ENCODE measurements at regions not wholly inside any gene's neighbourhood (a gene's known extent, or its start where the extent isn't known, plus 50 kb on each side); places are given as distances from the start of the nearest gene placed in this dataset.
"Not testable (repeated sequence)": the region's sequence is repeated elsewhere in the genome, so short reads cannot be mapped to it uniquely, and the experiment has no call there.

DNA sequence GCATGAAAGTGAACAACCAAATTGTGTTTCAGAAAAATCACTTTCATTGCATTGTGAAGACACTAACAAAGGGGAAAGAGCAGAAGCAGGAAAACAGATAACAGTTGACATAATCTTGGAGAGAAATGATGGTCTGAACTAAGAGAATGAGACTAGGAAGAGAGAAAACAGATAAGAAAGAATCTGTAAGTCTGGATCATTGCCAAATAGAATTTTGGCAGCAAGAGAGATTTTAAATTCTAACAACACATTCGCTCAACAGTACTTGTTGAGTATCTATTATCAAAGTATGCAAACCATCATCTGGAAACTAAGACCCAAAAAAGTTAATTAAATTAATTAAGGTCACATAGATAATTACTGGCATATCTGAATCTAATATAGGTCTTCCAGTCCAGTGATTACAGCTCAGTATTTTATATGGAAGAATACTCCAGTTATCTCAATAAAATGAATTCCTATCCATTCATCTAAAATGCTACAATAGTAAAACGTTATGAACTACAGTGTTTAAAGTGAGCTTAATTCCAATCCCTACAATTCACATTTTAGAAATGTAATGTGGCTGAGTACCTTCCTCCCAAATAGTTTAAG is 166.7 kb upstream of the FAT3 start:
- no peak overlapping the region for H3K27ac Mint-ChIP-seq
- no peak overlapping the region for H3K4me3 Mint-ChIP-seq
- POLR2A ChIA-PET, result no interaction called here
- ATAC-seq (no peak), DNase-seq (no peak)
- peaks cover 0 to 24% (median 8%) of the 10 kb centered on the region in 9 donors for H3K9me3 Mint-ChIP-seq
- H3K4me1 Mint-ChIP-seq, result no peaks in the 10 kb centered on the region
- no peaks in the 10 kb centered on the region for H3K36me3 Mint-ChIP-seq
- H3K27me3 Mint-ChIP-seq, result peaks cover 0 to 5% (median 0%) of the 10 kb centered on the region in 5 donors

DNA sequence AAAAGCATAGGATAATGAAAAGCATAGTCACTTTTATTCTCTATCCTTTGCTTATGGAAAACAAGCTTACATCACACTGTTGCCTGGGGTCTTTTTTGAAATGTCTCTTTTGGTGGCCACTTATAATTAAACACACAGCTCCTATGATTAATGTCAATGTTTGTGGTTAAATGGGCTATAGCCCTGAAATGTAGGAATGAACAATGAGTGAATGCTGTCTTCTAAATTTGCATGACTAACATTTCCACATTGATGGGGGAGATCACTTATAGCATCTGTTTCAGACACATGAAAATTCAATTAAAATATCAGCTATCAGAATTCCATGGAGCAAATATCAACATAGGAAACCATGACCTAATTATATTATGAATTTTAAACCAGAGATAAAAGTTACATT is 171.4 kb upstream of the FAT3 start:
- POLR2A ChIA-PET, result no interaction called here
- no peak for ATAC-seq
- Mint-ChIP-seq H3K9me3 (peaks cover 0 to 19% (median 8%) of the 10 kb centered on the region in 9 donors), H3K4me3 (no peak overlapping the region), H3K36me3 (no peaks in the 10 kb centered on the region), H3K27me3 (peaks cover 0 to 5% (median 0%) of the 10 kb centered on the region in 5 donors), H3K27ac (no peak overlapping the region), H3K4me1 (no peaks in the 10 kb centered on the region)
- DNase-seq, result no peak

DNA sequence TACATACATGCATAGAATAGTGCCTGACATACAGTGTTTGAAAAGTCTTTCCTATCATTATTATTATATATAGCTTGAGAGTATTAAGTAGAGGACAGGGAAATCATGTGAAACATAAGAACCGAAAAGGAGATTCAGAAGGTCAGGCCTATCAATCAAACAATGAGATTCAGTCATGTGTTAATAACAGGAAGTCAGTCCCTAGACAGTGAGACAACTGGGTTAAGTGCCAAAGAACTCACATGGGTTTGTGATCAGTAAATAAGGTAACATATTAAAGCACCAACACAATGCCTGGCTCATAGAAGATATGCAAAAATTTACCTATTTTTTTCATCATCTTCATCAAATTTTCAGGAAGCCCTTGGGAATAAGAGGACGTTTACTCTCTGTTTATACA is 174.3 kb upstream of the FAT3 start:
- POLR2A ChIA-PET, result no interaction called here
- peaks cover 0 to 17% (median 5%) of the 10 kb centered on the region in 9 donors for H3K9me3 Mint-ChIP-seq
- H3K4me3 Mint-ChIP-seq, result no peak overlapping the region
- no peaks in the 10 kb centered on the region for H3K36me3 Mint-ChIP-seq
- no peaks in the 10 kb centered on the region for H3K4me1 Mint-ChIP-seq
- ATAC-seq (no peak), DNase-seq (no peak)
- H3K27ac Mint-ChIP-seq, result no peak overlapping the region
- no peaks in the 10 kb centered on the region for H3K27me3 Mint-ChIP-seq

DNA sequence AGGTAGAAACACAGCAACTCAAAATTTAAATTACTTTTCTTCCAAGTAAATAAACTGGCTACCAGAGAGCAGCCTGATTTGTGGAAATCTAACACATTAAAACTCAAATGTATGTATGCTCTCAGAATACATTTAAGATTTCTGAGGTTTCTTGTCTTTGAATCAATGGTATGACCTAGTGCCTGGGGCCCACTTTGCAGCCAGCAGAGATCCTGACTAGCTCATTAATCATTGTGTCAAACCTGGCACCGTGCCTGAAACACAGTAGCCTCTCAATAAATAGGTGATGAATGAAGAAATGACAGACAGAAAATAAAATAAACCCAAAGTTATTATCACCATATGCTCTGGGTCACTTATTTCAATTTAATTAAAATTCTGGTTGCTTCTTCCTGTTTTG is 176.2 kb upstream of the FAT3 start:
- DNase-seq (no peak), ATAC-seq (no peak)
- H3K36me3 Mint-ChIP-seq, result no peaks in the 10 kb centered on the region
- no peak overlapping the region for H3K4me3 Mint-ChIP-seq
- H3K9me3 Mint-ChIP-seq, result peaks cover 0 to 28% (median 8%) of the 10 kb centered on the region in 9 donors
- POLR2A ChIA-PET, result no interaction called here
- no peaks in the 10 kb centered on the region for H3K27me3 Mint-ChIP-seq
- no peak overlapping the region for H3K27ac Mint-ChIP-seq
- no peaks in the 10 kb centered on the region for H3K4me1 Mint-ChIP-seq

DNA sequence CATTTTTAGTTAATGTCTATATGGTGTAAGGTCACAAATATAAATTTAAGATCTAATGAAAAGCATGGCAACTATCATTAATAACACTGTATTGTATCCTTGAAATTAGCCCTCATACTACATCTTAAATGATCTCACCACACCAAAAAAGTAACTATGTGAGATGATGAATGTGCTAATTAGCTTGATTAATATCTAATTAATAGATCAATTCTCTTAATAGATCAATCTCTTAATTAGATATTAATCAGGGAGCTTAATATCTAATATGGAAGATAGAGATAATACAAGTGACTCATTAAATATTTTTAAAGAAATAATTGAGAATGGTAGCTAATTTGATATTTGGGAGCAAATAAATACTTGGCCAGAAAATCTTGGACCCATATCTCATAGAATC is 178.5 kb upstream of the FAT3 start:
- Mint-ChIP-seq H3K4me3 (no peak overlapping the region), H3K4me1 (no peaks in the 10 kb centered on the region), H3K27me3 (no peaks in the 10 kb centered on the region), H3K27ac (no peak overlapping the region), H3K36me3 (no peaks in the 10 kb centered on the region), H3K9me3 (peaks cover 0 to 37% (median 8%) of the 10 kb centered on the region in 9 donors)
- DNase-seq (no peak), ATAC-seq (no peak)
- POLR2A ChIA-PET, result no interaction called here

DNA sequence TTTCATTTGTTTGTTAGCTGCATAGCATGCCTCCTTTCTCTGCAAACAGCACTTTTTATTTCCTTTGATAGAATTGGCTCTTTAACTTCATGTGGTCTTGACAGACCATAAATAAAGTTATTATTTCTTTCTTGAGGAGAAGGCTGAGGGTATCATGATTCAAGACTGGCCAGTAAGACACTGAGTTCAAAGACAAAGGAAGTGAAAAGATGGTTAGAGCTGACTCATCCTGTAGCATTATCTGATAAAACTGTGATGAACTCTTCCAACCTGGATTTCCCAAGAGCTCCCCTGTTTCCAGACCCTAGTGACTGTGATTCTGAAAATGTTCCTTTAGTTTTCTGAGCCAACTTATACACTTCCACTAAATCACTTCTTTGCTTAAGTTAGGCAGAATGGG is 179.3 kb upstream of the FAT3 start:
- Mint-ChIP-seq H3K9me3 (peaks cover 0 to 37% (median 8%) of the 10 kb centered on the region in 9 donors), H3K4me1 (no peaks in the 10 kb centered on the region), H3K27ac (no peak overlapping the region), H3K4me3 (no peak overlapping the region), H3K27me3 (no peaks in the 10 kb centered on the region), H3K36me3 (no peaks in the 10 kb centered on the region)
- POLR2A ChIA-PET, result no interaction called here
- no peak for DNase-seq
- ATAC-seq, result no peak

DNA sequence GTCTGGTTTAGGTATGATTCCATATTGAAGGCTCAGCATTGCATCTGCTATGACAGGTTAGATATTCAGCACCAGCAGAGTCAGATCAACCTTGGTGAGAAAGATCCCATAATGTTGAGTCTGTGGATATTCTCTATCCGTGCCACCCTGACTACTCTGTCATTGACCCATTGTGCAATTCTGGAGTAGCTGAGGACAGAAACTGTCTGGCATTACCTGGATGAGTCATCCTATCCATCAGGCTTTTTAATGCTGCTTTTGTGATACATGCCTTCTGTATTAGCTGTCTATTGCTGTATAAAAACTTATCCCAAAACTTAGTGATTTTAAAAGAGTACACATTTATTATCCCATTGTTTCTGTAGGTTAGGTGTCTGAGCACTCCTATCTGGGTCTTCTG is 189.1 kb upstream of the FAT3 start:
- H3K4me3 Mint-ChIP-seq, result no peak overlapping the region
- H3K36me3 Mint-ChIP-seq, result no peaks in the 10 kb centered on the region
- H3K4me1 Mint-ChIP-seq, result no peaks in the 10 kb centered on the region
- no peaks in the 10 kb centered on the region for H3K27me3 Mint-ChIP-seq
- no peak for ATAC-seq
- POLR2A ChIA-PET, result no interaction called here
- H3K9me3 Mint-ChIP-seq, result peaks cover 0 to 17% (median 4%) of the 10 kb centered on the region in 9 donors
- no peak overlapping the region for H3K27ac Mint-ChIP-seq
- no peak for DNase-seq

DNA sequence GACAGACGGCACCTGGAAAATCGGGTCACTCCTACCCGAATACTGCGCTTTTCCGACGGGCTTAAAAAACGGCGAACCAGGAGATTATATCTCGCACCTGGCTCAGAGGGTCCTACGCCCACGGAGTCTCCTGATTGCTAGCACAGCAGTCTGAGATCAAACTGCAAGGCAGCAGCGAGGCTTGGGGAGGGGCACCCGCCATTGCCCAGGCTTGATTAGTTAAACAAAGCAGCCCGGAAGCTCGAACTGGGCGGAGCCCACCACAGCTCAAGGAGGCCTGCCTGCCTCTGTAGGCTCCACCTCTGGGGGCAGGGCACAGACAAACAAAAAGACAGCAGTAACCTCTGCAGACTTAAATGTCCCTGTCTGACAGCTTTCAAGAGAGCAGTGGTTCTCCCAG is 197.5 kb upstream of the FAT3 start:
- H3K9me3 Mint-ChIP-seq, result peaks cover 2 to 18% (median 10%) of the 10 kb centered on the region in 9 donors

DNA sequence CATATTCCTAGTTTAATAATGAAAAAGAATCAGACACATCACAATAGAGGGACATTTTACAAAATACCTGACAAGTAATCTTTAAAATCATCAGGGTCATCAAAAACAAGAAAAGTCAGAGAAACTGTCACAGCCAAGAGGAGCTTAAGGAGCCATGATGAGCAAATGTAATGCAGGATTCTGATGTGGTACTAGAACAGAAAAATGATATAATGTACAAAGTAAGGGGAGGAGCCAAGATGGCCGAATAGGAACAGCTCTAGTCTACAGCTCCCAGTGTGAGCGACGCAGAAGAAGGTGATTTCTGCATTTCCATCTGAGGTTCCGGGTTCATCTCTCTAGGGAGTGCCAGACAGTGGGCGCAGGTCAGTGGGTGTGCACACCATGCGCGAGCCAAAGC is 198.0 kb upstream of the FAT3 start:
- no peak for DNase-seq
- POLR2A ChIA-PET, result no interaction called here
- no peak for ATAC-seq
- H3K4me3 Mint-ChIP-seq, result no peak overlapping the region
- no peak overlapping the region for H3K27ac Mint-ChIP-seq
- peaks cover 2 to 18% (median 10%) of the 10 kb centered on the region in 9 donors for H3K9me3 Mint-ChIP-seq
- H3K36me3 Mint-ChIP-seq, result peaks cover 0 to 8% (median 0%) of the 10 kb centered on the region in 3 donors
- no peaks in the 10 kb centered on the region for H3K27me3 Mint-ChIP-seq
- no peaks in the 10 kb centered on the region for H3K4me1 Mint-ChIP-seq

More for the DNA sequence above, 197.5 kb upstream of the FAT3 start:
- H3K27me3 Mint-ChIP-seq, H3K4me3 Mint-ChIP-seq, H3K27ac Mint-ChIP-seq, ATAC-seq, H3K4me1 Mint-ChIP-seq, DNase-seq, POLR2A ChIA-PET, H3K36me3 Mint-ChIP-seq: not testable (repeated sequence)

DNA sequence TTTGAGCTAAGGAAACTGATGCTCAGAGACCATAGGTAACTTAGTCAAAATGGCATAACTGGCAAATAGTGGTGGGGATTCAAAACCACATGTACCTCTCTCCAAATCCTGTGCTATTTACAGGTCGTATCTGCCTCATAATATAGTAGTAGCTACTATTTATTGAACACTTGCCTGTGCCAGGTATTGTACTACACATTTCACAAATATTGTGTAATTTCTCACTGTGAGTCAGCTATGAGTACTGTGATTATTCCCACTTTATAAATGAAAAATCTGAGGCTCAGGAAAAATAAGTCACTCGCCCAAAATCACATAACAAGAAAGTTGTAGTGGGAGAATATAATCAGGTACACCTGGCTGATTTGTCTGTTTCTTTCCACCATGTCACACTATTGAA is 199.8 kb upstream of the FAT3 start:
- POLR2A ChIA-PET, result no interaction called here
- no peaks in the 10 kb centered on the region for H3K27me3 Mint-ChIP-seq

DNA sequence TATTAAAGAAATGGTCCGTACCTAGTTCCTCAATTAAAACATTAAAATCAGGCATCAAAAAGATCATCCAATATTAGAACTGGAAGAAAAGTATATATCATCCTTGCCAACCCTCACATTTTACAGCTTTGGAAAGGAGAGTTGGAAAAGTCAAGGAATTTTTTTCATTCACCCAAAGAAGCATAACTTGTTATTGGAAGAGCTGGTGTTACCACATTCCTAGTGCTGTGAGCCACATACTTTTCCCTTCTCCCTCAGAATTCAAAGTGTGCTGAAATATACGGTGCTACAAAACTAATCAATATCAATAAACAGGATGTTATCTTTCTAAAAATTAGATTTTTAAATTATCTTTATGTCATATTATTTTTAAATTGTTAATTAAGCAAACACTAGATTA is 202.1 kb upstream of the FAT3 start:
- Mint-ChIP-seq H3K27ac (no peak overlapping the region), H3K9me3 (peaks cover 7 to 32% (median 17%) of the 10 kb centered on the region in 9 donors), H3K27me3 (no peaks in the 10 kb centered on the region), H3K36me3 (peaks cover 0 to 13% (median 0%) of the 10 kb centered on the region in 3 donors), H3K4me1 (no peaks in the 10 kb centered on the region), H3K4me3 (no peak overlapping the region)
- POLR2A ChIA-PET, result no interaction called here
- DNase-seq (no peak), ATAC-seq (no peak)

More for the DNA sequence above, 199.8 kb upstream of the FAT3 start:
- no peak overlapping the region for H3K4me3 Mint-ChIP-seq
- H3K36me3 Mint-ChIP-seq, result peaks cover 0 to 8% (median 0%) of the 10 kb centered on the region in 3 donors
- no peak for ATAC-seq
- H3K27ac Mint-ChIP-seq, result no peak overlapping the region
- no peak for DNase-seq
- H3K9me3 Mint-ChIP-seq, result peaks cover 2 to 29% (median 10%) of the 10 kb centered on the region in 9 donors
- H3K4me1 Mint-ChIP-seq, result no peaks in the 10 kb centered on the region

DNA sequence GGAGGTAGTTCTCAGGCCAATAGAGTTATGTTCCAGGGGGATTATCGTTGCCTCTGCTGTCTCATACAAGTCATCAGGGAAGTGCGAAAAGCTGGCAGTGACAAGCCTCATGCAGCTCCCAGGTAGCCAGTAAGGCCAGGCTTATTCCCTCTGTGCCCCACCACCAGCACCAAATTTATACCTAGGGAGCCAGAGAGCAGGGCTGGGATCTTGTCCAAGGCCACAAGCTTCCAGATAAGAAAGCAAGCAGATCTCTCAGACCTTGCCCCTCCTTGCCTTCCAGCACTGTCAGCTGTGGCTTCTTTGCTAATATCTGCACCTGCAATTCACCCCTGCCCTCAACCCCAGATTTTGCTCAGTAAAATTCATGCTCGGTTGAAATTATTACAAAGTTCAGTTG is 206.3 kb upstream of the FAT3 start:
- ATAC-seq, result no peak
- H3K9me3 Mint-ChIP-seq, result peaks cover 14 to 51% (median 23%) of the 10 kb centered on the region in 9 donors

DNA sequence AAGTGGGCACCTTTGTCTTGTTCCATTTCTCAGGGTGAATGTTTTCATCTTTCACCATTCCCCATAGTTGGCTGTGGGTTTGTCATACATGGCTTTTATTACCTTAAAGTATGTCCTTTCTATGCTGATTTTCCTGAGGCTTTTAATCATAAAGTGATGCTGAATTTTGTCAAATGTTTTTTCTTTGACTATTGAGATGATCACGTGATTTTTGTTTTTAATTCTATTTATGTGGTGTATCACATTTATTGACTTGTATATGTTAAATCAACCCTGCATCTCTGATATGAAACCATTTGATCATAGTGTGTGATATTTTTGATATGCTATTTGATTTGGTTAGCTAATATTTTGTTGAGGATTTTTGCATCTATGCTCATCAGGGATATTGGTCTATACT is 216.4 kb upstream of the FAT3 start:
- Mint-ChIP-seq H3K27ac (no peak overlapping the region), H3K27me3 (no peaks in the 10 kb centered on the region), H3K4me3 (no peak overlapping the region), H3K9me3 (peaks cover 0 to 19% (median 8%) of the 10 kb centered on the region in 9 donors), H3K4me1 (no peaks in the 10 kb centered on the region), H3K36me3 (peaks cover 0 to 5% (median 0%) of the 10 kb centered on the region in 3 donors)
- DNase-seq, result no peak
- POLR2A ChIA-PET, result no interaction called here
- no peak for ATAC-seq

More for the DNA sequence above, 206.3 kb upstream of the FAT3 start:
- Mint-ChIP-seq H3K27ac (no peak overlapping the region), H3K27me3 (no peaks in the 10 kb centered on the region), H3K36me3 (peaks cover 0 to 14% (median 0%) of the 10 kb centered on the region in 3 donors), H3K4me3 (no peak overlapping the region), H3K4me1 (no peaks in the 10 kb centered on the region)
- DNase-seq, result no peak
- POLR2A ChIA-PET, result no interaction called here

DNA sequence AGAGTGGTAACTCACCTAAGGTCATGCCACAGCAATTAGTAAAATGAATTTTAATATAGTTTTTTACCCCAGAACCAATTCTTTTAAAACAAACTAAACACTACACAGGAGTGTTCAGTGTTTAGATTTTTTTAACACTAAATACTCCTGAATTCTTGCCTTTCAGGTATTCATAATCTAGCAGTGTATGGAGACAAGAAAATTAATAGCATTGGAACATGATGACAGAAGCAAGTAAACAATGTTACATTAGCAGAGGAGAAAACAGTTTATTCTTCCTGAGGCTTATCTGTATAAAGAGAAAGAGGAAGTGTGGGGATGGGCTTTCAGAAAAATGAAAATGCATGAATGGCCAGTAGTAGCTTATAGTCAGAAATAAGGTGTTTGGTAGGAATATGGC is 222.1 kb upstream of the FAT3 start:
- no peaks in the 10 kb centered on the region for H3K4me1 Mint-ChIP-seq
- no peaks in the 10 kb centered on the region for H3K36me3 Mint-ChIP-seq
- no peaks in the 10 kb centered on the region for H3K27me3 Mint-ChIP-seq
- H3K27ac Mint-ChIP-seq, result no peak overlapping the region
- POLR2A ChIA-PET, result no interaction called here
- H3K4me3 Mint-ChIP-seq, result no peak overlapping the region
- peaks cover 0 to 11% (median 0%) of the 10 kb centered on the region in 9 donors for H3K9me3 Mint-ChIP-seq
- ATAC-seq (no peak), DNase-seq (no peak)

Measured in naive thymus-derived CD8-positive, alpha-beta T cell (primary cell).